Ovary (tissue), 3 donors: ENCODE measurements at regions not wholly inside any gene's neighbourhood (a gene's known extent, or its start where the extent isn't known, plus 50 kb on each side); places are given as distances from the start of the nearest gene placed in this dataset.

ENCODE experiments used
- EP300 ChIP-seq: sonication (generic); formaldehyde crosslinking; IDR thresholded peaks from one replicate; pipeline ENCODE4 v1.6.1; 2017; ENCODE audit warnings: antibody characterized with exemption
- POLR2A ChIP-seq: fragments of 450-650 bp; IDR thresholded peaks from one replicate; pipeline ENCODE4 v1.6.1; 2017; ENCODE audit warnings: antibody characterized with exemption, mild to moderate bottlenecking, moderate library complexity
- TF ChIP-seq, protein P1 (sequence below), 3 donors: fragments of 450-650 bp in 2 of 3; fragments of 200-600 bp in 1 of 3; IDR thresholded peaks; one replicate each; pipeline versions ENCODE4 v1.5.1 to v1.8.0; 2016 to 2022; ENCODE audit warnings: antibody characterized with exemption in 3 of 3, mild to moderate bottlenecking in 1 of 3
- donor health status: DM: no; HTN: no; CAD: no.

- TF ChIP-seq, protein P1, sequence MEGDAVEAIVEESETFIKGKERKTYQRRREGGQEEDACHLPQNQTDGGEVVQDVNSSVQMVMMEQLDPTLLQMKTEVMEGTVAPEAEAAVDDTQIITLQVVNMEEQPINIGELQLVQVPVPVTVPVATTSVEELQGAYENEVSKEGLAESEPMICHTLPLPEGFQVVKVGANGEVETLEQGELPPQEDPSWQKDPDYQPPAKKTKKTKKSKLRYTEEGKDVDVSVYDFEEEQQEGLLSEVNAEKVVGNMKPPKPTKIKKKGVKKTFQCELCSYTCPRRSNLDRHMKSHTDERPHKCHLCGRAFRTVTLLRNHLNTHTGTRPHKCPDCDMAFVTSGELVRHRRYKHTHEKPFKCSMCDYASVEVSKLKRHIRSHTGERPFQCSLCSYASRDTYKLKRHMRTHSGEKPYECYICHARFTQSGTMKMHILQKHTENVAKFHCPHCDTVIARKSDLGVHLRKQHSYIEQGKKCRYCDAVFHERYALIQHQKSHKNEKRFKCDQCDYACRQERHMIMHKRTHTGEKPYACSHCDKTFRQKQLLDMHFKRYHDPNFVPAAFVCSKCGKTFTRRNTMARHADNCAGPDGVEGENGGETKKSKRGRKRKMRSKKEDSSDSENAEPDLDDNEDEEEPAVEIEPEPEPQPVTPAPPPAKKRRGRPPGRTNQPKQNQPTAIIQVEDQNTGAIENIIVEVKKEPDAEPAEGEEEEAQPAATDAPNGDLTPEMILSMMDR (IDR thresholded peaks at IDR 0.05) = no peak
- TF ChIP-seq POLR2A (no peak), EP300 (no peak)
These were observed 176.2 kb upstream of the NECTIN1 start for GRCh38 chr11:119905162-119905561.
